ENCODE measurements at regions not wholly inside any gene's neighbourhood (a gene's known extent, or its start where the extent isn't known, plus 50 kb on each side); places are given as distances from the start of the nearest gene placed in this dataset.

GRCh38 chr3:30204126-30204525, 402.3 kb upstream of the TGFBR2 start:
- Histone ChIP-seq H3K56ac (ENCODE audit: extremely low read depth, insufficient read depth, low read length) (no peak overlapping the region), H3K36me3 (ENCODE audit: control insufficient read depth, insufficient read depth, low read length) (no peaks in the 10 kb centered on the region), H3K23ac (ENCODE audit: low read depth, low read length) (no peak overlapping the region), H2BK20ac (ENCODE audit: low read depth, low read length) (0 out of 2 replicates have a peak overlapping the region, but pooled peaks have one; percentile 3), H3K27ac (ENCODE audit: insufficient read depth, low read length) (no peak overlapping the region), H2AK9ac (replicated peaks; ENCODE audit: low read depth, low read length, poor library complexity) (no peak overlapping the region), H4K5ac (ENCODE audit: low read depth, low read length) (no peak overlapping the region), H3K4me1 (ENCODE audit: control insufficient read depth, insufficient read depth, low read length) (peaks cover 3% of the 10 kb centered on the region; the same call in 1 of the 2 replicates), H4K8ac (ENCODE audit: low read depth in 2 of 2, low read length in 2 of 2) (no peak overlapping the region), H3K9ac (ENCODE audit: low read depth, low read length) (no peak overlapping the region), H2BK5ac (ENCODE audit: low read depth, low read length, poor library complexity, severe bottlenecking) (peak overlapping the region; percentile 65), H2AK5ac (ENCODE audit: low read depth, low read length) (no peak overlapping the region), H3K14ac (replicated peaks; ENCODE audit: low read depth, low read length) (no peak overlapping the region; the same call in 1 of the 2 replicates), H4K20me1 (ENCODE audit: insufficient read depth, low read length) (no peaks in the 10 kb centered on the region), H3K4me3 (ENCODE audit: insufficient read depth, low read depth, low read length) (no peak overlapping the region), H3K27me3 (ENCODE audit: control insufficient read depth, insufficient read depth, low read length) (no peaks in the 10 kb centered on the region), H2BK15ac (ENCODE audit: low read depth, low read length) (no peak overlapping the region), H2BK120ac (ENCODE audit: low read depth, low read length) (no peak overlapping the region; the same call in 1 of the 2 replicates), H3K9me1 (ENCODE audit: insufficient read depth, low read length) (peaks cover 2% of the 10 kb centered on the region; the same call in 1 of the 2 replicates), H3K18ac (ENCODE audit: low read depth, low read length) (peak overlapping the region; percentile 8; the same call in 1 of the 2 replicates), H3K4ac (ENCODE audit: low read depth, low read length) (no peak overlapping the region), H3K4me2 (ENCODE audit: low read depth, low read length) (no peak overlapping the region), H3K79me1 (ENCODE audit: low read depth in 1 of 2, low read length in 2 of 2) (no peaks in the 10 kb centered on the region), H3K9me3 (ENCODE audit: control insufficient read depth, insufficient read depth, low read length) (no peaks in the 10 kb centered on the region), H2AFZ (replicated peaks; ENCODE audit: low read length, poor library complexity) (no peak overlapping the region), H4K91ac (ENCODE audit: insufficient read depth, low read depth, low read length) (no peak overlapping the region)
- ATAC-seq (ENCODE audit: low read depth): no peak
- TF ChIP-seq ELK1 (IDR thresholded peaks at IDR 0.05; ENCODE audit: borderline replicate concordance, low read depth, low read length): no peak
- no peak for TF ChIP-seq RFX5 (IDR thresholded peaks at IDR 0.05; ENCODE audit: low read depth, low read length)
- TF ChIP-seq, protein P1, sequence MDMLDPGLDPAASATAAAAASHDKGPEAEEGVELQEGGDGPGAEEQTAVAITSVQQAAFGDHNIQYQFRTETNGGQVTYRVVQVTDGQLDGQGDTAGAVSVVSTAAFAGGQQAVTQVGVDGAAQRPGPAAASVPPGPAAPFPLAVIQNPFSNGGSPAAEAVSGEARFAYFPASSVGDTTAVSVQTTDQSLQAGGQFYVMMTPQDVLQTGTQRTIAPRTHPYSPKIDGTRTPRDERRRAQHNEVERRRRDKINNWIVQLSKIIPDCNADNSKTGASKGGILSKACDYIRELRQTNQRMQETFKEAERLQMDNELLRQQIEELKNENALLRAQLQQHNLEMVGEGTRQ (IDR thresholded peaks at IDR 0.05; ENCODE audit: low read depth, low read length): no peak
- no peak for TF ChIP-seq BHLHE40 (IDR thresholded peaks at IDR 0.05; ENCODE audit: low read depth, low read length)
- no peak for TF ChIP-seq RAD21 (IDR thresholded peaks at IDR 0.05; ENCODE audit: low read length)
- no peak for TF ChIP-seq CEBPB (IDR thresholded peaks at IDR 0.05; ENCODE audit: low read depth, low read length)
- no peak for TF ChIP-seq SMC3 (IDR thresholded peaks at IDR 0.05; ENCODE audit: low read depth, low read length)
- TF ChIP-seq, protein P2, sequence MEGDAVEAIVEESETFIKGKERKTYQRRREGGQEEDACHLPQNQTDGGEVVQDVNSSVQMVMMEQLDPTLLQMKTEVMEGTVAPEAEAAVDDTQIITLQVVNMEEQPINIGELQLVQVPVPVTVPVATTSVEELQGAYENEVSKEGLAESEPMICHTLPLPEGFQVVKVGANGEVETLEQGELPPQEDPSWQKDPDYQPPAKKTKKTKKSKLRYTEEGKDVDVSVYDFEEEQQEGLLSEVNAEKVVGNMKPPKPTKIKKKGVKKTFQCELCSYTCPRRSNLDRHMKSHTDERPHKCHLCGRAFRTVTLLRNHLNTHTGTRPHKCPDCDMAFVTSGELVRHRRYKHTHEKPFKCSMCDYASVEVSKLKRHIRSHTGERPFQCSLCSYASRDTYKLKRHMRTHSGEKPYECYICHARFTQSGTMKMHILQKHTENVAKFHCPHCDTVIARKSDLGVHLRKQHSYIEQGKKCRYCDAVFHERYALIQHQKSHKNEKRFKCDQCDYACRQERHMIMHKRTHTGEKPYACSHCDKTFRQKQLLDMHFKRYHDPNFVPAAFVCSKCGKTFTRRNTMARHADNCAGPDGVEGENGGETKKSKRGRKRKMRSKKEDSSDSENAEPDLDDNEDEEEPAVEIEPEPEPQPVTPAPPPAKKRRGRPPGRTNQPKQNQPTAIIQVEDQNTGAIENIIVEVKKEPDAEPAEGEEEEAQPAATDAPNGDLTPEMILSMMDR (conservative IDR thresholded peaks at IDR 0.05; ENCODE audit: low read depth, low read length): no peak
- dilution Hi-C loops (cut with HindIII; ENCODE audit: low sequenced_read_pairs, unreplicated experiment) (no loop called here), intact Hi-C loops (cut with micrococcal nuclease) (loop anchor here (5.0 kb wide), 1 partner anchor 548 kb away; no protein-coding TSS in a partner anchor), in situ Hi-C loops (cut with MboI; ENCODE audit: low sequenced_read_pairs) (no loop called here)
- DNase-seq: no peak
- no TSS peak for BruUV-seq (replicated peaks)
- CTCF ChIA-PET: no interaction called here
- POLR2A ChIA-PET (ENCODE audit: unreplicated experiment): no interaction called here

Data from IMR-90 (cell line).